ENCODE measurements at regions not wholly inside any gene's neighbourhood (a gene's known extent, or its start where the extent isn't known, plus 50 kb on each side); places are given as distances from the start of the nearest gene placed in this dataset.

DNA sequence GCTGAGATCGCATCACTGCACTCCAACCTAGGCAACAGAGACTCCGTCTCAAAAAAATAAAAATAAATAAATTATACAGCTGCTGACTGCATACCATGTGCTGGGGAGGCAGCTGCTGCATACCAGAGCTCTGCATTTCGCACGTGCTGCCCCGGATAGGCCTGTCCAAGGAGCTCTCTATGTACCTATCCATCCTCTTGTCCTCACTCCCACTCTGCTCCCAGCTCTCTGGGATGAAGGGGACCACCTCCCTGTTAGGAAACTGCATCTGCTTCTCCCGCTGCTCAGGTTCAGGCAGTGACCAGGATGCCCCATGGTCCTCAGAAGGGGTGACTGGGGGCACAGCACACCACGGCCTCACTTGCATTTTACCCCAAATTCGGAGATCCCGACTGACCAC, 302.3 kb downstream of the BRD1 start:
- TF ChIP-seq, protein P1, sequence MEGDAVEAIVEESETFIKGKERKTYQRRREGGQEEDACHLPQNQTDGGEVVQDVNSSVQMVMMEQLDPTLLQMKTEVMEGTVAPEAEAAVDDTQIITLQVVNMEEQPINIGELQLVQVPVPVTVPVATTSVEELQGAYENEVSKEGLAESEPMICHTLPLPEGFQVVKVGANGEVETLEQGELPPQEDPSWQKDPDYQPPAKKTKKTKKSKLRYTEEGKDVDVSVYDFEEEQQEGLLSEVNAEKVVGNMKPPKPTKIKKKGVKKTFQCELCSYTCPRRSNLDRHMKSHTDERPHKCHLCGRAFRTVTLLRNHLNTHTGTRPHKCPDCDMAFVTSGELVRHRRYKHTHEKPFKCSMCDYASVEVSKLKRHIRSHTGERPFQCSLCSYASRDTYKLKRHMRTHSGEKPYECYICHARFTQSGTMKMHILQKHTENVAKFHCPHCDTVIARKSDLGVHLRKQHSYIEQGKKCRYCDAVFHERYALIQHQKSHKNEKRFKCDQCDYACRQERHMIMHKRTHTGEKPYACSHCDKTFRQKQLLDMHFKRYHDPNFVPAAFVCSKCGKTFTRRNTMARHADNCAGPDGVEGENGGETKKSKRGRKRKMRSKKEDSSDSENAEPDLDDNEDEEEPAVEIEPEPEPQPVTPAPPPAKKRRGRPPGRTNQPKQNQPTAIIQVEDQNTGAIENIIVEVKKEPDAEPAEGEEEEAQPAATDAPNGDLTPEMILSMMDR (IDR thresholded peaks at IDR 0.05; ENCODE audit: insufficient read depth, low read length, poor library complexity, severe bottlenecking): no peak
- no peak for TF ChIP-seq EZH2phosphoT487 (conservative IDR thresholded peaks at IDR 0.05; ENCODE audit: low read length)
